K562 (cell line): ENCODE measurements at regions not wholly inside any gene's neighbourhood (a gene's known extent, or its start where the extent isn't known, plus 50 kb on each side); places are given as distances from the start of the nearest gene placed in this dataset.

Experiments
- ATAC-seq: fragments of 200-7000 bp; cut with Tn5 transposase; 3 replicates; pipeline ENCODE4 v1.9.1; 2020; ENCODE audit warnings: moderate library complexity
- BruUV-seq: library from RNA; stranded (reverse); fragments of 400-500 nt; replicated peaks from 2 replicates; lab custom pipeline; 2021; lab: Mats Ljungman, UMichigan
- CTCF ChIA-PET: fragments of 300-600 bp; formaldehyde crosslinking; extraction: SDS; loops from one replicate; lab custom pipeline; 2021; ENCODE audit warnings: low intra/inter-chr PET ratio; lab: Yijun Ruan, JAX
- POLR2A ChIA-PET: fragments of 300-600, 350-650 bp; sonication (Branson Sonifier 250); formaldehyde crosslinking; extraction: SDS; loops from one replicate; lab custom pipeline; 2021; ENCODE audit warnings: antibody characterized with exemption, inconsistent platforms; lab: Yijun Ruan, JAX
- DNase-seq, 4 experiments: peaks; one replicate each; pipeline versions ENCODE4 v3.0.0 to v3.0.0-alpha.2; 2011 to 2018; ENCODE audit warnings: low spot score in 3 of 4, mixed read lengths in 3 of 4; ENCODE audit errors: extremely low read depth in 1 of 4
- FAIRE-seq: peaks from 2 replicates; lab custom pipeline; 2011; peaks lifted over from hg19 to GRCh38; lab: Jason Lieb, UNC
- H2AFZ ChIP-seq: 2 replicates; pipeline ENCODE4 v1.6.0; 2011; ENCODE audit warnings: low read depth, low read length, control low read depth, inconsistent platforms
- H3K27ac ChIP-seq: fragments of 200-600 bp; 3 replicates; pipeline ENCODE4 v1.8.0; 2011; ENCODE audit warnings: low read depth, mild to moderate bottlenecking, control low read depth, inconsistent platforms, low read length, moderate library complexity, mixed read lengths; ENCODE audit errors: extremely low read depth
- H3K27me3 ChIP-seq, 2 experiments: fragments of 300-600 bp in 1 of 2; 2 replicates in 1 of 2; 3 replicates in 1 of 2; pipeline versions ENCODE4 v1.6.0 to v1.8.0; 2011; ENCODE audit warnings: inconsistent platforms in 2 of 2, low read length in 2 of 2, mild to moderate bottlenecking in 1 of 2, mixed read lengths in 1 of 2, moderate library complexity in 1 of 2; ENCODE audit not compliant: control insufficient read depth in 2 of 2, insufficient read depth in 2 of 2
- H3K36me3 ChIP-seq: fragments of 300-600 bp; 3 replicates; pipeline ENCODE4 v1.8.0; 2011; ENCODE audit warnings: mild to moderate bottlenecking, low read length, inconsistent platforms; ENCODE audit not compliant: control insufficient read depth, insufficient read depth
- H3K4me1 ChIP-seq, 2 experiments: fragments of 200-600 bp in 1 of 2; replicated peaks in 1 of 2; 2 replicates in 1 of 2; 3 replicates in 1 of 2; pipeline versions ENCODE4 v1.5.1 to v1.8.0; 2011; ENCODE audit warnings: inconsistent platforms in 2 of 2, low read length in 2 of 2, mild to moderate bottlenecking in 1 of 2, mixed read lengths in 1 of 2, moderate library complexity in 1 of 2; ENCODE audit not compliant: control insufficient read depth in 2 of 2, insufficient read depth in 2 of 2
- H3K4me2 ChIP-seq: 2 replicates; pipeline ENCODE4 v1.6.1; 2011; ENCODE audit warnings: low read length, control low read depth, inconsistent platforms, mixed read lengths; ENCODE audit not compliant: insufficient read depth
- H3K4me3 ChIP-seq: fragments of 200-600 bp; sonication (generic), shearing (Covaris generic); 2 replicates; pipeline ENCODE4 v1.5.1; 2016; ENCODE audit warnings: control low read depth, inconsistent platforms
- H3K79me2 ChIP-seq: fragments of 200-600 bp; 3 replicates; pipeline ENCODE4 v1.8.0; 2011; ENCODE audit warnings: low read length, inconsistent platforms; ENCODE audit not compliant: control insufficient read depth, insufficient read depth
- H3K9ac ChIP-seq, 2 experiments: 2 replicates each; pipeline versions ENCODE4 v1.6.0 to v1.6.1; 2011; ENCODE audit warnings: low read depth in 2 of 2, low read length in 2 of 2, control low read depth in 1 of 2, inconsistent platforms in 1 of 2, mild to moderate bottlenecking in 1 of 2, mixed read lengths in 1 of 2; ENCODE audit not compliant: insufficient read depth in 1 of 2
- H3K9me1 ChIP-seq: one replicate; pipeline ENCODE4 v1.6.0; 2011; ENCODE audit warnings: inconsistent platforms, mild to moderate bottlenecking, low read length, moderate library complexity; ENCODE audit not compliant: control insufficient read depth, insufficient read depth
- H3K9me3 ChIP-seq: replicated peaks from 2 replicates; pipeline ENCODE4 v1.5.1; 2011; ENCODE audit warnings: low read depth, low read length, inconsistent platforms; ENCODE audit not compliant: control insufficient read depth, insufficient read depth
- H4K20me1 ChIP-seq: replicated peaks from 2 replicates; pipeline ENCODE4 v1.6.1; 2011; ENCODE audit warnings: low read length, inconsistent platforms, mixed read lengths; ENCODE audit not compliant: control insufficient read depth, insufficient read depth
- IFI16 ChIP-seq: fragments of 250-450 bp; sonication (Bioruptor Pico); IDR thresholded peaks from 2 replicates; pipeline ENCODE4 v2.1.2; 2022; ENCODE audit warnings: mild to moderate bottlenecking, inconsistent platforms
- JUNB ChIP-seq: fragments of 450-650 bp; formaldehyde crosslinking; conservative IDR thresholded peaks from 2 replicates; pipeline ENCODE4 v1.4.0; 2020; ENCODE audit warnings: mild to moderate bottlenecking
- MIER1 ChIP-seq: fragments of 450-650 bp; IDR thresholded peaks from 2 replicates; pipeline ENCODE4 v1.6.1; 2016; ENCODE audit warnings: antibody characterized with exemption, mild to moderate bottlenecking, low read depth
- NR2C2 ChIP-seq, 2 experiments: fragments of 200-800 bp in 1 of 2; sonication (Bioruptor generic) in 1 of 2; sonication (generic) in 1 of 2; formaldehyde crosslinking in 1 of 2; IDR thresholded peaks; 2 replicates each; pipeline versions ENCODE4 v1.6.1 to v1.8.0; 2016 to 2022; ENCODE audit warnings: mild to moderate bottlenecking in 1 of 2, missing compliant biosample characterization in 1 of 2, missing genetic modification characterization in 1 of 2, missing genetic modification reagents in 1 of 2
- ZNF3 ChIP-seq: fragments of 250-450 bp; sonication (Bioruptor Pico); IDR thresholded peaks from 2 replicates; pipeline ENCODE4 v1.5.0; 2021; ENCODE audit warnings: mild to moderate bottlenecking, moderate library complexity
- WGBS: fragments of 100-300 bp; shearing (Covaris generic); methylation state at CpG from one replicate; pipeline ENCODE4 v1.1.6; 2016; ENCODE audit warnings: low coverage, mixed read lengths; ENCODE audit not compliant: insufficient coverage; ENCODE audit errors: missing lambda C conversion rate; 5-methylcytosine and 5-hydroxymethylcytosine counted together
- in situ Hi-C: fragments of 300-500 bp; cut with MboI; formaldehyde crosslinking; loops from 4 replicates; pipeline ENCODE4 v1.15.0; 2018; ENCODE audit warnings: inconsistent platforms, mixed read lengths
- intact Hi-C: fragments of 100-400 bp; cut with micrococcal nuclease; formaldehyde crosslinking; loops from 2 replicates; pipeline ENCODE4 v1.14.2; 2022
- TF ChIP-seq, protein P1 (sequence below): fragments of 200-800 bp; sonication (Bioruptor generic); IDR thresholded peaks from 2 replicates; pipeline ENCODE4 v1.6.1; 2016; ENCODE audit warnings: missing genetic modification characterization, missing compliant biosample characterization
- TF ChIP-seq, protein P2 (sequence below): fragments of 250-450 bp; sonication (Bioruptor Pico); IDR thresholded peaks from 2 replicates; pipeline ENCODE4 v1.8.0; 2022; ENCODE audit warnings: inconsistent platforms
- TF ChIP-seq, protein P3 (sequence below): fragments of 450-650 bp; formaldehyde crosslinking; IDR thresholded peaks from 2 replicates; pipeline ENCODE4 v1.4.0; 2022; ENCODE audit warnings: missing genetic modification characterization

GRCh38 chr14:106029959-106030358 lies 503.6 kb downstream of the TMEM121 start:
- no peak for ATAC-seq
- intact Hi-C loops = no loop called here
- Histone ChIP-seq H3K79me2 (no peaks in the 10 kb centered on the region), H3K9ac (no peak overlapping the region), H3K27ac (no peak overlapping the region), H3K9me3 (no peaks in the 10 kb centered on the region), H4K20me1 (no peaks in the 10 kb centered on the region), H2AFZ (no peak overlapping the region), H3K4me2 (no peak overlapping the region), H3K9me1 (no peaks in the 10 kb centered on the region), H3K36me3 (no peaks in the 10 kb centered on the region), H3K27me3 (peaks cover 0 to 4% of the 10 kb centered on the region in 2 experiments; a peak in 1 of 5 replicates), H3K4me1 (no peaks in the 10 kb centered on the region), H3K4me3 (no peak overlapping the region)
- in situ Hi-C loops = no loop called here
- 0% methylated on average over 4 of the region's 4 CpGs for WGBS
- BruUV-seq = no TSS peak
- DNase-seq = no peak
- no peak for FAIRE-seq
- TF ChIP-seq MIER1 = no peak
- TF ChIP-seq IFI16 (CRISPR knock-in tag) = no peak
- no peak for TF ChIP-seq ZNF3 (CRISPR knock-in tag)
- no peak for TF ChIP-seq NR2C2 (CRISPR knock-in tag; IDR thresholded peaks at IDR 0.05)
- no peak for TF ChIP-seq NR2C2 (tag; IDR thresholded peaks at IDR 0.05)
- TF ChIP-seq, protein P1, sequence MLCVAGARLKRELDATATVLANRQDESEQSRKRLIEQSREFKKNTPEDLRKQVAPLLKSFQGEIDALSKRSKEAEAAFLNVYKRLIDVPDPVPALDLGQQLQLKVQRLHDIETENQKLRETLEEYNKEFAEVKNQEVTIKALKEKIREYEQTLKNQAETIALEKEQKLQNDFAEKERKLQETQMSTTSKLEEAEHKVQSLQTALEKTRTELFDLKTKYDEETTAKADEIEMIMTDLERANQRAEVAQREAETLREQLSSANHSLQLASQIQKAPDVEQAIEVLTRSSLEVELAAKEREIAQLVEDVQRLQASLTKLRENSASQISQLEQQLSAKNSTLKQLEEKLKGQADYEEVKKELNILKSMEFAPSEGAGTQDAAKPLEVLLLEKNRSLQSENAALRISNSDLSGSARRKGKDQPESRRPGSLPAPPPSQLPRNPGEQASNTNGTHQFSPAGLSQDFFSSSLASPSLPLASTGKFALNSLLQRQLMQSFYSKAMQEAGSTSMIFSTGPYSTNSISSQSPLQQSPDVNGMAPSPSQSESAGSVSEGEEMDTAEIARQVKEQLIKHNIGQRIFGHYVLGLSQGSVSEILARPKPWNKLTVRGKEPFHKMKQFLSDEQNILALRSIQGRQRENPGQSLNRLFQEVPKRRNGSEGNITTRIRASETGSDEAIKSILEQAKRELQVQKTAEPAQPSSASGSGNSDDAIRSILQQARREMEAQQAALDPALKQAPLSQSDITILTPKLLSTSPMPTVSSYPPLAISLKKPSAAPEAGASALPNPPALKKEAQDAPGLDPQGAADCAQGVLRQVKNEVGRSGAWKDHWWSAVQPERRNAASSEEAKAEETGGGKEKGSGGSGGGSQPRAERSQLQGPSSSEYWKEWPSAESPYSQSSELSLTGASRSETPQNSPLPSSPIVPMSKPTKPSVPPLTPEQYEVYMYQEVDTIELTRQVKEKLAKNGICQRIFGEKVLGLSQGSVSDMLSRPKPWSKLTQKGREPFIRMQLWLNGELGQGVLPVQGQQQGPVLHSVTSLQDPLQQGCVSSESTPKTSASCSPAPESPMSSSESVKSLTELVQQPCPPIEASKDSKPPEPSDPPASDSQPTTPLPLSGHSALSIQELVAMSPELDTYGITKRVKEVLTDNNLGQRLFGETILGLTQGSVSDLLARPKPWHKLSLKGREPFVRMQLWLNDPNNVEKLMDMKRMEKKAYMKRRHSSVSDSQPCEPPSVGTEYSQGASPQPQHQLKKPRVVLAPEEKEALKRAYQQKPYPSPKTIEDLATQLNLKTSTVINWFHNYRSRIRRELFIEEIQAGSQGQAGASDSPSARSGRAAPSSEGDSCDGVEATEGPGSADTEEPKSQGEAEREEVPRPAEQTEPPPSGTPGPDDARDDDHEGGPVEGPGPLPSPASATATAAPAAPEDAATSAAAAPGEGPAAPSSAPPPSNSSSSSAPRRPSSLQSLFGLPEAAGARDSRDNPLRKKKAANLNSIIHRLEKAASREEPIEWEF (CRISPR knock-in tag) = no peak
- TF ChIP-seq, protein P2, sequence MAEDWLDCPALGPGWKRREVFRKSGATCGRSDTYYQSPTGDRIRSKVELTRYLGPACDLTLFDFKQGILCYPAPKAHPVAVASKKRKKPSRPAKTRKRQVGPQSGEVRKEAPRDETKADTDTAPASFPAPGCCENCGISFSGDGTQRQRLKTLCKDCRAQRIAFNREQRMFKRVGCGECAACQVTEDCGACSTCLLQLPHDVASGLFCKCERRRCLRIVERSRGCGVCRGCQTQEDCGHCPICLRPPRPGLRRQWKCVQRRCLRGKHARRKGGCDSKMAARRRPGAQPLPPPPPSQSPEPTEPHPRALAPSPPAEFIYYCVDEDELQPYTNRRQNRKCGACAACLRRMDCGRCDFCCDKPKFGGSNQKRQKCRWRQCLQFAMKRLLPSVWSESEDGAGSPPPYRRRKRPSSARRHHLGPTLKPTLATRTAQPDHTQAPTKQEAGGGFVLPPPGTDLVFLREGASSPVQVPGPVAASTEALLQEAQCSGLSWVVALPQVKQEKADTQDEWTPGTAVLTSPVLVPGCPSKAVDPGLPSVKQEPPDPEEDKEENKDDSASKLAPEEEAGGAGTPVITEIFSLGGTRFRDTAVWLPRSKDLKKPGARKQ (CRISPR knock-in tag) = no peak
- TF ChIP-seq, protein P3, sequence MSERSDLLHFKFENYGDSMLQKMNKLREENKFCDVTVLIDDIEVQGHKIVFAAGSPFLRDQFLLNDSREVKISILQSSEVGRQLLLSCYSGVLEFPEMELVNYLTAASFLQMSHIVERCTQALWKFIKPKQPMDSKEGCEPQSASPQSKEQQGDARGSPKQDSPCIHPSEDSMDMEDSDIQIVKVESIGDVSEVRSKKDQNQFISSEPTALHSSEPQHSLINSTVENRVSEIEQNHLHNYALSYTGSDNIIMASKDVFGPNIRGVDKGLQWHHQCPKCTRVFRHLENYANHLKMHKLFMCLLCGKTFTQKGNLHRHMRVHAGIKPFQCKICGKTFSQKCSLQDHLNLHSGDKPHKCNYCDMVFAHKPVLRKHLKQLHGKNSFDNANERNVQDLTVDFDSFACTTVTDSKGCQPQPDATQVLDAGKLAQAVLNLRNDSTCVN (CRISPR knock-in tag) = no peak
- TF ChIP-seq JUNB = no peak
- ChIA-PET POLR2A (no interaction called here), CTCF (no interaction called here)
